NCI-H2107 (cell line): ENCODE measurements at regions not wholly inside any gene's neighbourhood (a gene's known extent, or its start where the extent isn't known, plus 50 kb on each side); places are given as distances from the start of the nearest gene placed in this dataset.
"Not testable (repeated sequence)": the region's sequence is repeated elsewhere in the genome, so short reads cannot be mapped to it uniquely, and the experiment has no call there.

Experiments
- DNase-seq: peaks from one replicate; lab custom pipeline; 2025; lab: John Stamatoyannopoulos, UW

- not testable (repeated sequence) for DNase-seq
These were observed 181.1 kb downstream of the TBC1D2B start for GRCh38 chr15:77896147-77897112.

- DNase-seq, result no peak
These were observed 181.8 kb downstream of the TBC1D2B start for GRCh38 chr15:77895742-77896141.

- not testable (repeated sequence) for DNase-seq
These were observed 182.4 kb downstream of the TBC1D2B start for GRCh38 chr15:77895145-77895544.

- not testable (repeated sequence) for DNase-seq
These were observed 183.6 kb downstream of the TBC1D2B start for GRCh38 chr15:77893671-77894640.

- DNase-seq, result not testable (repeated sequence)
These were observed 184.3 kb downstream of the TBC1D2B start for GRCh38 chr15:77893246-77893645.

- DNase-seq, result no peak
These were observed 185.2 kb downstream of the TBC1D2B start for GRCh38 chr15:77892335-77892734.

GRCh38 chr15:77891862-77892261, 185.6 kb downstream of the TBC1D2B start:
- not testable (repeated sequence) for DNase-seq

- DNase-seq, result not testable (repeated sequence)
These were observed 186.4 kb downstream of the TBC1D2B start for GRCh38 chr15:77890911-77891801.

GRCh38 chr15:77889828-77890725, 187.4 kb downstream of the TBC1D2B start:
- not testable (repeated sequence) for DNase-seq

GRCh38 chr15:77889009-77889806, 188.3 kb downstream of the TBC1D2B start:
- no peak for DNase-seq

- DNase-seq, result not testable (repeated sequence)
These were observed 189.7 kb downstream of the TBC1D2B start for GRCh38 chr15:77887563-77888429.

GRCh38 chr15:77886805-77887448, 190.6 kb downstream of the TBC1D2B start:
- no peak for DNase-seq

- not testable (repeated sequence) for DNase-seq
These were observed 191.5 kb downstream of the TBC1D2B start for GRCh38 chr15:77885877-77886500.

- DNase-seq, result not testable (repeated sequence)
These were observed 194.5 kb downstream of the TBC1D2B start for GRCh38 chr15:77883012-77883411.

- no peak for DNase-seq
These were observed 195.6 kb downstream of the TBC1D2B start for GRCh38 chr15:77881950-77882349.

- not testable (repeated sequence) for DNase-seq
These were observed 196.0 kb downstream of the TBC1D2B start for GRCh38 chr15:77881535-77881934.

- not testable (repeated sequence) for DNase-seq
These were observed 198.0 kb downstream of the TBC1D2B start for GRCh38 chr15:77879466-77879865.
